ENCODE measurements at regions not wholly inside any gene's neighbourhood (a gene's known extent, or its start where the extent isn't known, plus 50 kb on each side); places are given as distances from the start of the nearest gene placed in this dataset.

DNA sequence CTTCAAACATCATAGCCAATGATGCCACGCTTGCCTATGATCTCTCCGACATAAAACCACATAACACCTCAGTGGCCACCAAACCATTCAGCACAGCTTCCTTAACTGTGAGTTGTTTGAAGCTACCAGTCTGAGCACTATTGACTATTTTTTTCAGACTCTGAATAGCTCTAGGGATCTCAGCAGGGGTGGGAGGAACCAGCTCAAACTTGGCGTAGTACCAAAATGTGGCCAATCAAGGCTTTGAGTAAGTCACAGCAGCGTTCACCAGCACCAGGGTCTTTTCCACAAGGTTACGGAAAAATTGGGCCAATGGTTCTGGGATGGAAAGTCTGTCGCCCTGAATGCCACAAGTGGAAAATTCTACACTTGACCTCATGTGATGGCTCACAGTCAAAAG is 70.6 kb downstream of the SMPDL3A start:
- no peak for FAIRE-seq
- TF ChIP-seq, protein P1, sequence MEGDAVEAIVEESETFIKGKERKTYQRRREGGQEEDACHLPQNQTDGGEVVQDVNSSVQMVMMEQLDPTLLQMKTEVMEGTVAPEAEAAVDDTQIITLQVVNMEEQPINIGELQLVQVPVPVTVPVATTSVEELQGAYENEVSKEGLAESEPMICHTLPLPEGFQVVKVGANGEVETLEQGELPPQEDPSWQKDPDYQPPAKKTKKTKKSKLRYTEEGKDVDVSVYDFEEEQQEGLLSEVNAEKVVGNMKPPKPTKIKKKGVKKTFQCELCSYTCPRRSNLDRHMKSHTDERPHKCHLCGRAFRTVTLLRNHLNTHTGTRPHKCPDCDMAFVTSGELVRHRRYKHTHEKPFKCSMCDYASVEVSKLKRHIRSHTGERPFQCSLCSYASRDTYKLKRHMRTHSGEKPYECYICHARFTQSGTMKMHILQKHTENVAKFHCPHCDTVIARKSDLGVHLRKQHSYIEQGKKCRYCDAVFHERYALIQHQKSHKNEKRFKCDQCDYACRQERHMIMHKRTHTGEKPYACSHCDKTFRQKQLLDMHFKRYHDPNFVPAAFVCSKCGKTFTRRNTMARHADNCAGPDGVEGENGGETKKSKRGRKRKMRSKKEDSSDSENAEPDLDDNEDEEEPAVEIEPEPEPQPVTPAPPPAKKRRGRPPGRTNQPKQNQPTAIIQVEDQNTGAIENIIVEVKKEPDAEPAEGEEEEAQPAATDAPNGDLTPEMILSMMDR (IDR thresholded peaks at IDR 0.05; ENCODE audit: insufficient read depth, missing control alignments): no peak
- no peak for DNase-seq (ENCODE audit: insufficient read length, low spot score)

DNA sequence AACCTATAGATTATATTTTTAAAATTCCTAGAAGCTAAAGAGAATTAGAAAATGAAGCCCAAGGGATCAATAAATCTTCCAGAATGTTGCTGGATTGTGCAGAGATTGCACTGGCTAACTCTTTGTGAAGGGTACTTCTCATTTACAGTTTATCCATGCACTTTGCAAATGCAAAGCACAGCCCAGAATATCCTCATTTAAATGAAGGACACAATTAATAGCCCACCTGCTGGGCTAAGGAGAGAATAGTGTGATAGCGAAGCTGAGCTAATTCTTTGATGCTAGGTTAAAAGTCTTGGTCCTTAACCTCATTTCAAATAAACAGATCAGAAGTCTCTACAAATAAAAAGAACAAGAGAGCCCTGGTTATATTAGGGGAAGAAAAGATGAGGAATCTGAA is 72.5 kb downstream of the SMPDL3A start:
- FAIRE-seq (no peak), DNase-seq (ENCODE audit: insufficient read length, low spot score) (no peak)
- TF ChIP-seq, protein P1 (IDR thresholded peaks at IDR 0.05; ENCODE audit: insufficient read depth, missing control alignments): no peak

DNA sequence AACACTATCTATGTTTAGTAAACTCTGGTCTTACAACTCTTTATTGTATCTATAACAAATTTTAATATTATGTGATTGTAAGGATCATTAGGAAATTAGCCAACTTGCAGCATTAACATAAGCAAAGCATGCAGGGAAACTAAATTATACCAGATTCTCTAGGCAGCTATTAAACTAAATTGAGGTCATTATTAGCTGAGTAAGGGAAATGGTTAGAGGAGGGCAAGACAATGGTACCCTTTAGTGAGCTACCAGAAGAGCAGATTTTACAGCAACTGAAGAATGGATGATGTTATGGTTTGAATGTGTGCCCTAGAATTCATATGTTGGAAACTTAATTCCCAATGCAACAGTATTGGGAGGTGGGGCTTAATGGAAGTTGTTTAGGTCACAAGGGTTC is 79.1 kb downstream of the SMPDL3A start:
- FAIRE-seq (no peak), DNase-seq (ENCODE audit: insufficient read length, low spot score) (no peak)
- TF ChIP-seq, protein P1 (IDR thresholded peaks at IDR 0.05; ENCODE audit: insufficient read depth, missing control alignments): no peak

DNA sequence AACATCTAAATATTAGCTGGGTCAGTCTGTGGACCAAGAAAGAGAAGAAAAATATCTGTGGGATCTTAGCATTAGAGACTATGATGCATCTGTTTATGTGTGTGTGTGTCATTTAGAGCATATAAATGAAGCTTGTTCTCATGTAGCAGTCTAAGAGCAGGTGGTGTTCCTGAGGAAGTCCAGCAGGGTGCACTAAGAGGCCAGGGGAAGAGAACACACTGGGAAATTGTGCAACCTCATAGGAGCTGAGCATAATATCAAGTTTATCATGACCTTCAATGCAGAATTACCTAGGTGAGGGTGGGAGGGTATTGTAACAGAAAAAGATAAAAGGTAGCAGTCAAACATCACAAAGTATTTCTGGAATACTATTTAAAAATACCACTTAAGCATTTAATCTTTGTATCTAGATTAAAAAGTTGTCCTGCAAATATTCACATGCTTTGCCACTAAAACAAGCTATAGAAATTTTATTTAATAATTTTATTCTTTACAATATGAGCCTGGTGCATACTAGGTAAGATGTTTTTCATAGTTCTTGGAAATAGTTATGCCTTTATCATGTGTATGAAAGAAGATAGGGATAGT is 80.5 kb downstream of the SMPDL3A start:
- DNase-seq (ENCODE audit: insufficient read length, low spot score) (no peak), FAIRE-seq (peak; percentile 89)
- TF ChIP-seq, protein P1 (IDR thresholded peaks at IDR 0.05; ENCODE audit: insufficient read depth, missing control alignments): peak; percentile 80

DNA sequence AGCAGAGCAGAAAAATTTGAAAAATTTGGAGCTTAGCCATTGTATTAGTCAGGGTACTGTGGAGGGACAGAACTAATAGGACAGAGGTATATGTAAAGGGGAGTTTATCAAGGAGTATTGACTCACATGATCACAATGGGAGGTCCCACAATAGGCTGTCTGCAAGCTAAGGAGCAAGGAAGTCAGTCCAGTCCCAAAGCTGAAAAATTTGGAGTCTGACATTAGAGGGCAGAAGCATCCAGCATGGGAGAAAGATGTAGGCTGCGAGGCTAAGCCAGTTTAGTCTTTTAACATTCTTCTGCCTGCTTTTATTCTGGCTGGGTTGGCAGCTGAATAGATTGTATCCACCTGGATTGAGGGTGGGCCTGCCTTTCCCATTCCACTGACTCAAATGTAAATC is 82.0 kb downstream of the SMPDL3A start:
- FAIRE-seq (no peak), DNase-seq (ENCODE audit: insufficient read length, low spot score) (no peak)
- TF ChIP-seq, protein P1 (IDR thresholded peaks at IDR 0.05; ENCODE audit: insufficient read depth, missing control alignments): no peak

DNA sequence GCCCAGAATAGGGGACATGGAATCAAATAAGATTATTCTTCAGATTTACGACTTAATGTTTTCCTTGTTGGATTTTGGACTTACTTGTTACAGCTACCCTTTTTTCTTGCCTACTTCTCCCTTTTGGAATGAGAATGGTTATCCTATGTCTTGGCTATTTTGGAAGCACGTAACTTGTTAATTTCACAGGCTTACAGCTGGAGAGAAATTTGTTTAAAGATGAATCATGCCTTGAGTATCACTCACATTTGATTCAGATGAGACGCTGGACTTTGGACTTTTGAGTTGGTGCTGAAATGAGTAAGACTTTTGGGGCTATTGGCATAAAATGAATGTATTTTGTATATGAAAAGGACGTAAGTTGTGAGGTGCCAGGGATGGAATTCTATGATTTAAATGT is 83.3 kb downstream of the SMPDL3A start:
- FAIRE-seq (no peak), DNase-seq (ENCODE audit: insufficient read length, low spot score) (no peak)
- TF ChIP-seq, protein P1 (IDR thresholded peaks at IDR 0.05; ENCODE audit: insufficient read depth, missing control alignments): no peak

DNA sequence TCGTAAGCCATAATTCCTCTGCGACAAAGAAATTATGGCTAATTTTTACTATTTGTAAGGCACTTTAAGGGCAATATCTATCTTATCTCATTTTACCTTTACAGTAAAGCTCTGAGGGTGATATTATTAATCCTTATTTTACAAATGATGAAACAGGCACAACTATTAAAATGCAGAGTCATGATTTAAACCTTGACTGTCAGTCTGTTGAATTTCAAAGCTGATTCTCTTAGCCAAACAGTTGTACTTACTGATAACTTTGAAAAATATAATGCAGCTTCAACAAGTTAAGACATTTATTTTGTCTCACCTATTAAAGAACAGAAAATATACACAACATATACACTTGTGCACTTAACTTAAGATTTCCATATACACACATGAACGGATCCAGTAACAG is 88.2 kb downstream of the SMPDL3A start:
- DNase-seq (ENCODE audit: insufficient read length, low spot score) (no peak), FAIRE-seq (peak; percentile 11)
- TF ChIP-seq, protein P1 (IDR thresholded peaks at IDR 0.05; ENCODE audit: insufficient read depth, missing control alignments): no peak

Data from D721Med (cell line).